ENCODE measurements at regions not wholly inside any gene's neighbourhood (a gene's known extent, or its start where the extent isn't known, plus 50 kb on each side); places are given as distances from the start of the nearest gene placed in this dataset.

GRCh38 chr3:76497636-76498035 lies 542.3 kb upstream of the ROBO2 start:
- peak; percentile 97 for TF ChIP-seq TEAD4 (IDR thresholded peaks at IDR 0.05)
- TF ChIP-seq NFIC (IDR thresholded peaks at IDR 0.05): no peak

GRCh38 chr3:76500746-76501275 lies 539.1 kb upstream of the ROBO2 start:
- TF ChIP-seq RAD21 (IDR thresholded peaks at IDR 0.05; ENCODE audit: low read depth) (no peak), EGR1 (IDR thresholded peaks at IDR 0.05) (no peak), TAF1 (IDR thresholded peaks at IDR 0.05; ENCODE audit: low read depth) (no peak), MAX (IDR thresholded peaks at IDR 0.05) (no peak), CEBPB (IDR thresholded peaks at IDR 0.05) (no peak), CREB1 (IDR thresholded peaks at IDR 0.05; ENCODE audit: low read depth) (no peak), NFIC (IDR thresholded peaks at IDR 0.05) (no peak), EP300 (IDR thresholded peaks at IDR 0.05; ENCODE audit: borderline replicate concordance) (no peak), TEAD4 (IDR thresholded peaks at IDR 0.05) (no peak), USF1 (IDR thresholded peaks at IDR 0.05) (no peak), REST (IDR thresholded peaks at IDR 0.05; ENCODE audit: low read depth) (no peak), YY1 (IDR thresholded peaks at IDR 0.05; ENCODE audit: low read depth) (no peak)

- no peak for TF ChIP-seq CREB1 (IDR thresholded peaks at IDR 0.05; ENCODE audit: low read depth)
- TF ChIP-seq YY1 (IDR thresholded peaks at IDR 0.05; ENCODE audit: low read depth): no peak
- TF ChIP-seq TCF12 (IDR thresholded peaks at IDR 0.05; ENCODE audit: low read depth): no peak
Measured at GRCh38 chr3:76501315-76501714, 538.6 kb upstream of the ROBO2 start.

GRCh38 chr3:76502076-76502475 lies 537.8 kb upstream of the ROBO2 start:
- TF ChIP-seq ZBTB7A (IDR thresholded peaks at IDR 0.05; ENCODE audit: low read depth) (no peak), REST (IDR thresholded peaks at IDR 0.05; ENCODE audit: low read depth) (no peak), CREB1 (IDR thresholded peaks at IDR 0.05; ENCODE audit: low read depth) (no peak), TEAD4 (IDR thresholded peaks at IDR 0.05) (no peak), USF1 (IDR thresholded peaks at IDR 0.05) (no peak), TAF1 (IDR thresholded peaks at IDR 0.05; ENCODE audit: low read depth) (no peak)

- TF ChIP-seq RAD21 (IDR thresholded peaks at IDR 0.05; ENCODE audit: low read depth) (no peak), CREB1 (IDR thresholded peaks at IDR 0.05; ENCODE audit: low read depth) (no peak), CEBPB (IDR thresholded peaks at IDR 0.05) (no peak), MAX (IDR thresholded peaks at IDR 0.05) (no peak), REST (IDR thresholded peaks at IDR 0.05; ENCODE audit: low read depth) (no peak), EP300 (IDR thresholded peaks at IDR 0.05; ENCODE audit: borderline replicate concordance) (no peak), TAF1 (IDR thresholded peaks at IDR 0.05; ENCODE audit: low read depth) (no peak)
Measured at GRCh38 chr3:76505202-76505845, 534.6 kb upstream of the ROBO2 start.
